ENCODE measurements at regions not wholly inside any gene's neighbourhood (a gene's known extent, or its start where the extent isn't known, plus 50 kb on each side); places are given as distances from the start of the nearest gene placed in this dataset.

DNA sequence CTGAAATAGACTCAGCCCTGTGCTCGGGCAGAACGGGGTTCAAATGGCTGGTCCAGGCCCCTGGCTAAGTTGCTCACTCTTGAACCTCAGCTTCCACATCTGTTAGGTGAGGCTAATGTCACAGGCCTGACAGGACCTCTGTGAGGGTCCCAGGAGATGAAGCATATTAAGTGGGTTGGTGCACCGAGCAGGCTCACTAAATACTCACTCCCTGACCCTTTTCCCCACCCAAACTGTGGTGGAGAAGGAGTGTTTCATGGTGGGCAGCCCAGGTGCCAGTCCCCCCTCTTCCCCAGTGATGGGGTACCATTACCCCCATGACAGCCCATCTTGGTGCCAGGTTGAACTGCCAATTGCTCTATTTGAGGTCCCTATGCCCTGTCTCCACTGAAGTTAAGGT lies 286.0 kb downstream of the MYCN start:
- 83% methylated on average over 3 of the region's 3 CpGs; no CpG with 5 or more reads in 1 of the 2 experiments for WGBS, 2 experiments (ENCODE audit: extremely low coverage in 1 of 2, insufficient coverage in 1 of 2, insufficient read length in 1 of 2, insufficient replicate concordance in 2 of 2, low coverage in 1 of 2, low lambda C conversion rate in 2 of 2, missing lambda C conversion rate in 1 of 2)
- H3K79me2 ChIP-seq (ENCODE audit: control insufficient read depth in 1 of 2, insufficient read depth in 2 of 2, low read length in 2 of 2) = no peaks in the 10 kb centered on the region
- TF ChIP-seq CEBPB (IDR thresholded peaks at IDR 0.05; ENCODE audit: low read depth, low read length) (no peak), MAFK (IDR thresholded peaks at IDR 0.05; ENCODE audit: low read depth, low read length) (no peak), SRF (IDR thresholded peaks at IDR 0.05; ENCODE audit: low read depth, low read length) (no peak), KDM1A (IDR thresholded peaks at IDR 0.05; ENCODE audit: borderline replicate concordance, low read length) (no peak), CBX5 (IDR thresholded peaks at IDR 0.05; ENCODE audit: low read depth, low read length) (no peak), SP4 (IDR thresholded peaks at IDR 0.05; ENCODE audit: low read length) (no peak), HDAC6 (IDR thresholded peaks at IDR 0.05; ENCODE audit: low read depth, low read length) (no peak), ASH2L (IDR thresholded peaks at IDR 0.05; ENCODE audit: low read length) (no peak), EZH2 (IDR thresholded peaks at IDR 0.05; ENCODE audit: low read depth, low read length, severe bottlenecking) (no peak), POU5F1 (IDR thresholded peaks at IDR 0.05; ENCODE audit: low read depth, low read length) (no peak), HDAC2 (IDR thresholded peaks at IDR 0.05; ENCODE audit: borderline replicate concordance in 1 of 2, low read depth in 2 of 2, low read length in 2 of 2) (no peak)
- TF ChIP-seq, protein P1, sequence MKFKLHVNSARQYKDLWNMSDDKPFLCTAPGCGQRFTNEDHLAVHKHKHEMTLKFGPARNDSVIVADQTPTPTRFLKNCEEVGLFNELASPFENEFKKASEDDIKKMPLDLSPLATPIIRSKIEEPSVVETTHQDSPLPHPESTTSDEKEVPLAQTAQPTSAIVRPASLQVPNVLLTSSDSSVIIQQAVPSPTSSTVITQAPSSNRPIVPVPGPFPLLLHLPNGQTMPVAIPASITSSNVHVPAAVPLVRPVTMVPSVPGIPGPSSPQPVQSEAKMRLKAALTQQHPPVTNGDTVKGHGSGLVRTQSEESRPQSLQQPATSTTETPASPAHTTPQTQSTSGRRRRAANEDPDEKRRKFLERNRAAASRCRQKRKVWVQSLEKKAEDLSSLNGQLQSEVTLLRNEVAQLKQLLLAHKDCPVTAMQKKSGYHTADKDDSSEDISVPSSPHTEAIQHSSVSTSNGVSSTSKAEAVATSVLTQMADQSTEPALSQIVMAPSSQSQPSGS (IDR thresholded peaks at IDR 0.05; ENCODE audit: low read length) = no peak
- TF ChIP-seq, protein P2, sequence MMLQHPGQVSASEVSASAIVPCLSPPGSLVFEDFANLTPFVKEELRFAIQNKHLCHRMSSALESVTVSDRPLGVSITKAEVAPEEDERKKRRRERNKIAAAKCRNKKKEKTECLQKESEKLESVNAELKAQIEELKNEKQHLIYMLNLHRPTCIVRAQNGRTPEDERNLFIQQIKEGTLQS (IDR thresholded peaks at IDR 0.05; ENCODE audit: insufficient read depth, low read depth, low read length) = no peak

More for the DNA sequence above, 286.0 kb downstream of the MYCN start:
- Histone ChIP-seq H3K56ac (replicated peaks; ENCODE audit: insufficient read length, low read depth, low read length) (no peak overlapping the region), H3K27me3 (replicated peaks in 1 of 4; ENCODE audit: control insufficient read depth in 3 of 4, extremely low read depth in 1 of 4, insufficient read depth in 3 of 4, low read length in 3 of 4) (no peaks in the 10 kb centered on the region), H4K8ac (ENCODE audit: extremely low read depth, insufficient read depth, low read length) (no peak overlapping the region), H2BK120ac (replicated peaks; ENCODE audit: low read depth, low read length) (no peak overlapping the region), H3K27ac (ENCODE audit: low read depth, low read length) (no peak overlapping the region), H2BK20ac (ENCODE audit: low read length) (no peak overlapping the region; the same call in 1 of the 2 replicates), H3K36me3 (ENCODE audit: control insufficient read depth in 2 of 4, insufficient read depth in 4 of 4, low read length in 3 of 4) (no peaks in the 10 kb centered on the region), H3K79me1 (ENCODE audit: low read depth, low read length) (no peaks in the 10 kb centered on the region), H4K5ac (ENCODE audit: insufficient read length, low read depth, low read length) (no peak overlapping the region), H4K20me1 (replicated peaks in 1 of 2; ENCODE audit: control insufficient read depth in 1 of 2, insufficient read depth in 2 of 2, low read length in 2 of 2) (no peaks in the 10 kb centered on the region), H3K9ac (replicated peaks in 1 of 4; ENCODE audit: extremely low read depth in 1 of 4, low read depth in 3 of 4, low read length in 3 of 4) (no peak overlapping the region), H3K4me2 (ENCODE audit: insufficient read depth in 1 of 2, low read depth in 2 of 2, low read length in 2 of 2) (no peak overlapping the region), H3K23ac (ENCODE audit: insufficient read length) (no peak overlapping the region), H3K18ac (ENCODE audit: extremely low read depth, low read length) (no peak overlapping the region), H3K4me3 (ENCODE audit: extremely low read depth in 1 of 4, insufficient read depth in 2 of 4, low read depth in 3 of 4, low read length in 4 of 4) (no peak overlapping the region), H2AK5ac (ENCODE audit: low read depth, low read length) (peak overlapping the region; percentile 44; the same call in 1 of the 2 replicates), H3K4ac (replicated peaks; ENCODE audit: insufficient read length, low read depth, low read length) (no peak overlapping the region), H2AFZ (ENCODE audit: low read length) (no peak overlapping the region), H3K23me2 (ENCODE audit: low read depth, low read length) (no peaks in the 10 kb centered on the region), H4K91ac (replicated peaks; ENCODE audit: insufficient read length, low read length) (peak overlapping the region; percentile 0), H3K14ac (ENCODE audit: insufficient read length) (no peak overlapping the region), H3K9me3 (ENCODE audit: insufficient read depth in 2 of 2, low read depth in 1 of 2, low read length in 1 of 2) (no peaks in the 10 kb centered on the region), H2BK12ac (ENCODE audit: low read depth, low read length) (peak overlapping the region; percentile 75; the same call in 1 of the 2 replicates), H2BK15ac (ENCODE audit: low read length) (no peak overlapping the region), H2BK5ac (ENCODE audit: low read depth, low read length) (no peak overlapping the region), H3K4me1 (replicated peaks in 1 of 4; ENCODE audit: control insufficient read depth in 3 of 4, insufficient read depth in 4 of 4, low read length in 3 of 4) (peaks cover 2 to 17% (median 12%) of the 10 kb centered on the region in 4 experiments; a peak in 6 of 7 replicates)
- DNase-seq (ENCODE audit: low read depth in 1 of 2, low spot score in 2 of 2) = no peak
- POLR2A ChIA-PET (ENCODE audit: partially characterized antibody) = no interaction called here
- CTCF ChIA-PET (ENCODE audit: partially characterized antibody) = interaction anchor here (1.0 to 1.3 kb wide), 2 partner anchors 23 to 287 kb away, joined by 3 to 6 read pairs; partner anchors contain the start of gene MYCN
- no peak for FAIRE-seq

All from H1 (cell line).